ENCODE measurements at regions not wholly inside any gene's neighbourhood (a gene's known extent, or its start where the extent isn't known, plus 50 kb on each side); places are given as distances from the start of the nearest gene placed in this dataset.

DNA sequence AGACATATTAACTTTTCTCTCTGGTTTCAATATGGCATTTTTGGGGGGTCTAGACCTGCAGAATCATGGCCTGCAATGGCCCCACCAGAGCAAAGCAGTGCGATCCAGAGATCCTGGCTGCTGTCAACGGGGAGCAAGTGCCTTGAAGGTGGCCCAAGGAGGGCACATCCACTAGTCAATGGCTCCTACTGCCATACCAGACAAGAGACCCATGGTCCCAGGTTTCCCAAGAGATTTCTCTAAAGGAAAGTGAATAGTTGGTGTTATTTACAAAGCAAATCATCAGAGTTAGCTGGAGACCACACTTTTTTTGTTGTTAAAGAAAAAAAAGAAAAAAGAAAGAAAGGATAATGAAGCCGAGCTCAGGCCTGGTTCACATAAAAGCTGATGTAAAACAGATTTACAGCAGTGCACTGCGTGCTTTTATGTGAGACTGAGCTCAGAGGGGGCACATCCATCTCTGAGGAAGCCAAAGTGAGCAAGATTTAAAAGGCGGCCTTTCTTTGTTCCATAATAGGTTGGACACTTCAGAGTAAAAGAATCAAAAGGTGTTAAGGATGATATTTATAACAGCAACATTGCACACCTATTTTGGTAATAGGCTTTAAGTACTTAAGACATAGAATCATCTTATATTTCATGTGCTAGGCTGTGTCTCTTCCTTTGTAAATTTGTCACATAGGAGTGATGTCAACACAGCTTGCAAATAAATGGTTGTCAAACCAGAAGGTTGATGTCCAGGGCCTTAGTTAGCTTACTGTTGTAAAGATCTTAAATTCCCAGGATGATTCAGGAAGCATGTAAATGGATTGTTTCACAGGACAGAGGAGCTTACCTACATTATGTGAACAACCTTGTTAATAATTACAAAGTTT, 201.3 kb upstream of the NTM start:
- TF ChIP-seq EZH2phosphoT487 (conservative IDR thresholded peaks at IDR 0.05; ENCODE audit: low read length), result no peak
- TF ChIP-seq, protein P1, sequence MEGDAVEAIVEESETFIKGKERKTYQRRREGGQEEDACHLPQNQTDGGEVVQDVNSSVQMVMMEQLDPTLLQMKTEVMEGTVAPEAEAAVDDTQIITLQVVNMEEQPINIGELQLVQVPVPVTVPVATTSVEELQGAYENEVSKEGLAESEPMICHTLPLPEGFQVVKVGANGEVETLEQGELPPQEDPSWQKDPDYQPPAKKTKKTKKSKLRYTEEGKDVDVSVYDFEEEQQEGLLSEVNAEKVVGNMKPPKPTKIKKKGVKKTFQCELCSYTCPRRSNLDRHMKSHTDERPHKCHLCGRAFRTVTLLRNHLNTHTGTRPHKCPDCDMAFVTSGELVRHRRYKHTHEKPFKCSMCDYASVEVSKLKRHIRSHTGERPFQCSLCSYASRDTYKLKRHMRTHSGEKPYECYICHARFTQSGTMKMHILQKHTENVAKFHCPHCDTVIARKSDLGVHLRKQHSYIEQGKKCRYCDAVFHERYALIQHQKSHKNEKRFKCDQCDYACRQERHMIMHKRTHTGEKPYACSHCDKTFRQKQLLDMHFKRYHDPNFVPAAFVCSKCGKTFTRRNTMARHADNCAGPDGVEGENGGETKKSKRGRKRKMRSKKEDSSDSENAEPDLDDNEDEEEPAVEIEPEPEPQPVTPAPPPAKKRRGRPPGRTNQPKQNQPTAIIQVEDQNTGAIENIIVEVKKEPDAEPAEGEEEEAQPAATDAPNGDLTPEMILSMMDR (IDR thresholded peaks at IDR 0.05; ENCODE audit: insufficient read depth, low read length, poor library complexity, severe bottlenecking), result no peak

Data from SU-DHL-6 (cell line).